Epidermal melanocyte (primary cell): ENCODE measurements at regions not wholly inside any gene's neighbourhood (a gene's known extent, or its start where the extent isn't known, plus 50 kb on each side); places are given as distances from the start of the nearest gene placed in this dataset.

Source experiments
- DNase-seq: peaks from one replicate; pipeline ENCODE4 v3.0.0; 2011; ENCODE audit warnings: low spot score; ENCODE audit not compliant: insufficient read length

DNA sequence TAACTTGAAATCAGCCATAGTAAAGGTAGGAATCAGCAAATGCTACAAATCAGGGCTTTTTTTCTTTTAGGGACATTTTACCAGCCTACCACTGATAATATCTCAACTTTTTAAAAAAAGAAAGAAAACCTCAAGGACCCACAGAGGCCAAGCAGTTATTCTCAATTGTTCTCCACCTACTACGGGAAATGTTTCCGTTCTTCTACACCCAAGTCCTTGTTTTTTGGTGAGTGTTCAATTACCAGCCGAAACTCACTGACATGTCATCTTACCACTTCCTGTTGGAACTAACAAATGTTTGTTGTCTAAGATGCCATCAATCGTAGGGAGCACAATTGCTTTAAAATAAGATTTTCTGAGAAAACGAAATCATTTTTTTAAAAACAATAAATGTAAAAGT lies 50.2 kb upstream of the CDK1 start:
- no peak for DNase-seq

DNA sequence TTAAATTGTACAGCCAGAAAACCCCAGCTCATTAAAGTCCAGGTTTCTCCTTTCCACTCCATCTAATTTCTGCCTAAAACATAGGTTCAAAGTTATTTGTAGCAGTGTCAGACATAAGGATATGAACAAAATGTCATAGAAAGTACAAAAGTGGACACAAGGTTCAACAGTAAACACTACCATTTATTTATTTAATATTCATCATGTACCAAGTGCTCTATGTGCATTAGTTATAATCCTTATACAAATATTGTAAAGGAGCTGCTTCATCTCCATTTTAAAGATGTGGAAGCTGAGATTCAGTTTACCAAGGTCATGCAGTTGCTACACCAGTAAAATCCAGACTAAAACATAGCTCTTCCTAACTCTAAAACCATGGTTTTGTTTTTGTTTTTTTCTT lies 52.0 kb upstream of the CDK1 start:
- no peak for DNase-seq

DNA sequence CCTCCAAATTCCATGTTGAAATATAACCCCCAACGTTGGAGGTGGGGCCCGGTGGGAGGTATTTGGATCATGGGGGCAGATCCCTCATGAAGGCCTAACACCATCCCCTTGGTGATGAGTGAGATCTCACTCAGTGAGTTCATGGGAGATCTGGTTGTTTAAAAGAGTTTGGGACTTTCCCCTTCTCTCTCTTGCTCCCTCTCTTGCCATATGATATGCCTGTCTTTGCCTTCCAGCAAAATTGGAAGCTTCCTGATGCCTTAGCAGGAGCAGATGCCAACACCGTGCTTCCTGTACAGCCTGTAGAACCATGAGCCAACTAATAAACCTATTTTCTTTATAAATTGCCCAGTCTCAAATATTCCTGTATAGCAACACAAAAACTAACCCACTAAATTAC lies 55.7 kb upstream of the CDK1 start:
- DNase-seq: no peak

DNA sequence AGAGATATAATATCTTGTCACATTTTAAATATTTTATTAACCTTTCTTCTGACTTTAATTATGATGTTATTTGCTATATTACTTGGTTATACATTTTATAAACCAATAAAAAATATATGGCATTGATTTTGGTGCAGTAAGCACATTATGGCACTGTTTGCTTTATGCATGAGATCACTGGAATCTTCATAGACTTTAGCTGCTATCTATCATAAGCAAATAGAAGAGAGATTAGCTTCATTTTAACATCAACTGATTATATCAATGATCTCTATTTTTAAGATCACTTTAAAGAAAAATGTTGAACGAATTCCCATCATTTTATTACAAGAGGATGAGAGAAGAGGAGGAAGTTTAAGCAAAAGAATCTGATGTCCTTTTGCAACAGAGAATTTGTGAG lies 58.6 kb upstream of the CDK1 start:
- DNase-seq: no peak

DNA sequence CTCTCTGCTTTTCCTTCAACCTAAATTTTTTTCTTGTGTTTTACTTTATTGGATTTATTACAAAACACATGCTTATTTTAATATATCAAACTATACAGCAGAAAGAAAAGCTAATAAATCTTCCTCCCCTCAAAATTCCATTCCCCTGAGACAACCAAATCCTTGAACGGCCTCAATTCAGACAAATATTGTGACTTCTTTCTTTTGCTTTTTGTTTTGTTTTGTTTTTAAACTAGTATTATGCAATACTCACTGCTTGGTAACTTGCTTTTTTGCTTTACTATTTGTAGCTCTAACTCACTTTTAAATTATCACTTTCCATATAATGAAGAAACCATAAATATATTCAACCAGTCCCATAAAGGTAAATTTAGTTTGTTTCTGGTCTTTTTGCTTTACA lies 59.4 kb upstream of the CDK1 start:
- DNase-seq: no peak

DNA sequence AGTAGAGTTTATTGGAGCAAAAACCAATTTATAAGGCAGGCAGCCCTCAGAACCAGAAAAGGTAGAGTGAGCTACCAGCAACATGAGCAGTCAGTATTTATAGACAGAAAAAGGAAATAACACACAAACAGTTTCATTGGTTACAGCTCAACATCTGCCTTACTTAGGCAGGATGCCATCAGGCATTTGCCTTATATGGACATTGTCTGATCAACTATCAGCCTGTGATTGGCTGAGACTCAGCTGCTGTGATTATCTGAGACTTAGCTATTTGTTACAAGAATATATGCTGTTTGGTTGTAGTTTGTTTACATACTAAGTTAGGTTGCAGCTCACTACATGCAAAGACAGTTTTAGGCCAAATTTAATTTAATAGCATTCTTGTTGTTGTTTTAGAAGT lies 60.4 kb upstream of the CDK1 start:
- DNase-seq: no peak

DNA sequence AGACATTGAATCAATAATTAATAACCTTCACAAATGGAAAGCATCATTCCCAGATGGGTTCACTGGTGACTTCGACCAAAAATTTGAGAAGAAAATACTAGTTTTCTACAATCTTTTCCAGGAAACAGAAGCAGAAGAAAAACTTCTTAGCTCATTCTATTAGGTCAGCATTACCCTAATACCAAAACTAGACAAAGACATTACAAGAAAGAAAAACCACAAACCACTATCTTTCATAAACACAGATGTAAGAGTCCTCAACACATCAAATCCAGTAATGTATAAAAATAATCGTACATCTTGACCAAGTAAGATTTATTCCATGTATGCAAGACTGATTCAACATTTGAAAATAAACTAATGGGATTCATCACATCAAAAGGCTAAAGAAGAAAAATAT lies 64.0 kb upstream of the CDK1 start:
- DNase-seq: no peak

DNA sequence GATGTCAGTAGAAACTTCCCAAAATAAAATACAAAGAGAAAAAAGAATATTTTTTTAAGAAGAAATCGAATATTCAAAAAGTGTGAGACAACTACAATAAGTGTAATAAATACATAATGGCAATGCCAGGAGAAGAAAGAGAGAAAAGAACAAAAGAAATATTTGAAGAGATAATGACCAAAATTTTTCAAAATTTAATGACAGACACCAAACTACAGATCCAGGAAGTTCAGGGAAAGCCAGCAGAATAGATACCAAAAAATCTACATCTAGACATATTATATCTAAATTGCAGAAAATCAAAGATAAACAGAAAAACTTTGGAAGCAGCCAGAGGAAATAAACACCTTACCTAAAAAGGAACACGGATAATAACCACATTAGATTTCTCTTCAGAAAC lies 66.8 kb upstream of the CDK1 start:
- no peak for DNase-seq

DNA sequence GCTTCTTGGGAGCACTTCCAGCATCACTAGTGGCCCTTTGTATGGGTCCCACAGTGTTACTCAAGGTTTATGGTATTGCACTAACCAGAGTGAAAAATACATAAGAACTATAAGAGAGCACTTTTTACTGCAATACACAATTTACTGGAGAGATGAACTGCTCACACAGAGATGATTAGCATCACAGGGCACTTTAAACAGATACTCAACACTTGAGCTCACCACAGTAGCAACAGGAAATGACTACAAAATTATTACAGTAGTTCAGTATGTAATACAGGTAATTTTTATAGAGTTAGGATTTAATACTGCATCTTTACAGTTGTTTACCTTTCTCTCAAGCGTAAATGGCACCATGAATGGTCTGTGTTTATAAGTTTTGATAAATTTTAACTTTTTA lies 68.2 kb upstream of the CDK1 start:
- DNase-seq: no peak

DNA sequence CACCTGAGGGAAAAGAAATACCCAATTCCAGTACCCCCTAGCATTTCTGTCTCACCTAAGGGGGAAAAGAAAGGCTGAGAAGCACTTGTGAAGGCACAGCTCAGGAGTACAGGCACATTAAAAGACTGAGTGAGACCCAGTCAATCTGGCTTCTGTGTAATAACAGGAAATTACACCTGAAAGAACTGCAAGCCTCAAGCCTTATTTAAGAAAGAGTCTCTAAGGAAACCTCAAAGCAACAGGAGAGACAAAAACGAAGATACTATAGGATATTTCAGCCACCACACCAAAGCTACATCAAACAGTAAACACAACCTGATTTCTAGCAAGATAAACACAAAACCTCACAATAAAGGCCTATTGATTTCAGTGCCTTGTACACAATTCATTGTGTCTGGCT lies 69.6 kb upstream of the CDK1 start:
- DNase-seq: no peak

DNA sequence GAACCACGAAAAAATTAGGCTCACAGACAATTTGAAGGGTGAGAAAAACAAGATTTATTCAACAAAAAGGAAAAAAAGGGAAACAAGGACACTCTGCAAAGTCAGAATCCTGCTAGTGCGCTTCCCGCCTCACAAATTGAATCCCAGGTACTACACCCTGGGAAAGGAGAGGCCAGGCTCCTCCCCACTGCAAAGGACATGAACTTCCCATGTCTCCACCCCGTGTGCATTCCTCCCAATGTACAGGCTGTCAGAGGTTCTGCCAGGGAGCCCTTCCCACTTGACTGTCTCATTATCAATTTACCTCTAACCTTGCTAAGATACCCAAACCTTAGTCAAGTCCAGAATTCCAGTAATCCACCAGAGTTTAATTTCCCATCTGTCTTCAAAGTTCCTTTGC lies 70.4 kb upstream of the CDK1 start:
- DNase-seq: no peak

DNA sequence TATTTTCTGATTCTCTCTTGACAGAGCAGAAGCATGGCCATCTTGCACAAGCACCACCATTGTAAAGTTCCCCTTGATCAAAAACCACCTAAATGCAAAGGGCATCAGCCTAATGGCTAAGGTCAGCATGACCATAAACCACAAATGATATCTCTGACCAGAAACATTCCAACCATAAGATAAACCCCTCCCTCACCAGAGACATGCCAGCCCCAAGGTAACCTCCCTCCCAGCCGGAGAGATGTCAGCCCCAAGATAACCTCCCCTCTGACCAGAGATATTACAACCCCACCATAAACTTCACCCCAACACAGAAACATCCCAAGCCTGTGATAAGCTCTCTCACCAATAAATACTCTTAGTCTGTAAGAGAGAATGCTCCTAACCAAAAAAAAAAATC lies 72.1 kb upstream of the CDK1 start:
- DNase-seq: no peak

DNA sequence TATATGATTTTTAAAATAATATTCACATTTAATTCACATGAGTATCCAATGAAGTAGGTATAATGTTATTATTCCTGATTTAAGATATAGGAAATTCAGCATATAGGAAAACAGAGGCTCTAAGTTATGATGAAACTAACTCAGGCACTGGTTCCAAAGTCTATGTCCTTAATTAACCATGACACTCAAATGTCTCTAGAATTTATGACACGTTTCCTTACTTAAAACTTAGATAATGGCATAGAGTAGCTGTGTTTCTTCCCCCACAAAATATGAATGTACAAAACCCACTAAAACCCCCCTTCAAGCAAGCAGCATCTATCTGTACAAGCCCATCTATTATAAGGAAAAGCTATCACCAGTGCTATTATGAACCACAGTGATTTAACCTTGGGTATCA lies 72.9 kb upstream of the CDK1 start:
- no peak for DNase-seq

DNA sequence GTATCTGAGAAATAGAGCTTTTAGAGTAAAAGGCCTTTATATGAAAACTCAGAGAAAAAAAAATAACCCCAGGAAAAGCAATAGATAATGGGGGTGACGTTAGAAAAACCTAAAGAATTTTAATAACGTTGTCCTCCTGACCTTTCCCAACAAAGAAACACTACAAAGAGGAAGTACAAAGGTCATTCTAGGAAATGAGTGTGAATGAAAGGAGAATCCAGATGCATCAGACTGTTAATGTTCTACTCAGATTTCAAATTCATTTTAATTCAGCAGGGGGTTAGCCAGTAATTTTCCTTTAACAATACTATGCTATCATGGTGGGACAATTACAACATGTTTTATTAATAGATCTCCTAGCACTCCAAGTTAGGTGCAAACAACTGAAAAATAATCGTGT lies 73.8 kb upstream of the CDK1 start:
- DNase-seq: no peak

DNA sequence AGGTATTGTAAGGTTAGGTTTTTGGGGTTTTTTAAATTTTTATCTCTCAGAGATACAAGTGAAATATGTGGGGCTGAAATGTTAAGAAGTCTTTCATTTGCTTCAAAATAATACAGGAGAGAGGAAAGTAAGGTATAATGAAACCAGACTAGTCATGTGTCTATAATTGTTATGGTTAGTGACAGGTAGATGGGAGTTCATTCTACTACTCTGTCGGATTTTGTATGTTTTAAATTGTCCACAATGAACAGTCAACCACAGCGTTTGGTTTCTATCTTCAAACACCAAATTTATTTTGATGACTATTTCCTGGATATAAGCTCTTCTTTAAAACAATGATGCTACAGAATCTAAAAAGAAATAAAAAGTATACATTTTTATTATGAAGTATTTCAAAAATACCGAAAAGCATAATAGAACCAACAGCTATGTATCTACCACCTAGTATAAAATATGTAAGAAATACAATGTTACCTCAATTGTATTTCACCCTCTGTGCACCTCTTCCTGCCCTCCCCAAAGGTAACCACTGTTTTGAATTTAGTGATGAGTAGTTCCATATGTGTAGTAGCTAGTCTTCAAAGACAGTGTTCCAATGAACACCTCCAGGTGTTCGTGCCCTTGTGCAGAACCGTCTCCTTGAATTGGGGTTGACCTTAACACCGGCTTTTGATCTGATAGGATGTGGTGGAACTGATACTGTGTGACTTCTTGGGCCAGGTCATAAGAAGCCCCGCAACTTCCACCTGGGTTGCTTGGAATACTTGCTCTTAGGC lies 74.8 kb upstream of the CDK1 start:
- DNase-seq: no peak

DNA sequence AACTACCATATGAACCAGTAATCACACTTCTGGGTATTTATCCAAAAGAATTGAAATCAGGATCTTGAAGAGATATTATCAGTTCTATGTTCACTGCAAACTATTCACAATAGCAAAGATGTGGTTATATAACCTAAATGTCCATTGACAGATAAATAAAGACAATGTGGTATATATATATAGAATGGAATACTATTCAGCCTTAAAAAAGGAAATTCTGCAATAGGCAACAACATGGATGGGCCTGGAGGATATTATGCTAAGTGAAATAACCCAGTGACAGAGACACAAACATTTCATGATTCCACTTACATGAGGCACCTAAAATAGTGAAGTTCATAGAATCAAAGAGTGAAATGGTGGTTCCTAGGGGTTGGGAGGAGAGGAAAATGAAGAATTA lies 90.6 kb upstream of the CDK1 start:
- no peak for DNase-seq

DNA sequence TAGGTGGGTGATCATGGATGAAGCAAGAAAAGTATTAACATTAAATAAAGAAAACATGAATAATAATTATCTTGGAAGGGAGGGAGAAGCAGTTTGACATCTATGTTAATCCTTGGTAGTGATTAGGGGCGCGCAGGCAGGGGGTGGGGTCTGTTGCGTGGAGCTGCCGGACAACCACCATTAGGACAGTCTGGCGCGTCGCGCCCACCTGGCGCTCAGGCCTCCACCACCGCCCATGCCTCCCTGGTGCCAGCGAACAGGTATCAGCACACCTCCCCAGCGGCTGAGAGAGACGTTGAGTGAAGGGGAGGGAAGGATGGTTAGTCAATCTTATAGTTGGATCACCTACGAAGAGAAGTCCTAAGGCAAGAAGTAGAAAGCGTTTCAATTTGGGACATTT lies 94.2 kb upstream of the CDK1 start:
- DNase-seq: no peak

DNA sequence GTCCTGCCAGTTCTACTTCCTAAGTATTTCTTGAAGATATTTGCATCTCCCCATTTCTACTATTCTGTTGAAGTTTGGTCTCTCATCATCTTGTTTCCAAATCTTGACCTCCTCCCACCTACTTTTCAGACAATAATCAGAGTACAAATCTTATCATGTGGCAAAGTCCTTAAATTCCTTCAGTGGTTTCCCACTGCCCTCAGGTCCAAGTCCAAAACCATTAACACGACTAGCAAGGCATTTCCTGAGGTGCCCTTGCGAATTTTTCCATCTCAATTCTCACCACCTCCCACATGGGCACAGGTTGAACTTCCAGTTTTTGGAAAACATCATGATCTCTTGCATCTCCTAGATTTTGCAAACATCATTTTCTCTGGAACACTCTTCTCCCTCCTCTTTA lies 97.2 kb upstream of the CDK1 start:
- no peak for DNase-seq

DNA sequence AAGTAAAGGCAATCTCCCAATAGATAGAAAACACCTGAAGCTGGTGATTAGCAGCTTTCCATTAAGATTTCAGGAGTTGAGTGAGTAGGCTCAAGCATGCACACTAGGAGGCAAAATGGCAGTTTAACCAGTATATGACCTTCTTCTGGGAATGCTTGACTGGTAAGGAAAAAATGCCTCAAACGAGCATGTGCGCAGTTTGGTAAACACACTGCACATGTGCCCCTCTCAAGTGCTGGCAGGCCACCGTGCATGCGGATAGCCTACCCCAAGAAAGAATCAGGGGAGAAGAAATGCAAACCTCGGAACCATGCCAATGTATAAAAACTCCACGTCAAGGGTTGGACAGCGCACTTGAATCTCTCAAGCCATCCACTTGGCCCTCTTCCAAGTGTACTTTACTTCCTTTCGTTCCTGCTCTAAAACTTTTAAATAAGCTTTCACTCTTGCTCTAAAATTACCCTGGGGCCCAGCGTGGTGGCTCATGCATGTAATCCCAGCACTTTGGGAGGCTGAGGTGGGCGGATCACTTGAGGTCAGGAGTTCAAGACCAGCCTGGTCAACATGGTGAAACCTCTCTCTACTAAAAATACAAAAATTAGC lies 98.8 kb upstream of the CDK1 start:
- DNase-seq: no peak

DNA sequence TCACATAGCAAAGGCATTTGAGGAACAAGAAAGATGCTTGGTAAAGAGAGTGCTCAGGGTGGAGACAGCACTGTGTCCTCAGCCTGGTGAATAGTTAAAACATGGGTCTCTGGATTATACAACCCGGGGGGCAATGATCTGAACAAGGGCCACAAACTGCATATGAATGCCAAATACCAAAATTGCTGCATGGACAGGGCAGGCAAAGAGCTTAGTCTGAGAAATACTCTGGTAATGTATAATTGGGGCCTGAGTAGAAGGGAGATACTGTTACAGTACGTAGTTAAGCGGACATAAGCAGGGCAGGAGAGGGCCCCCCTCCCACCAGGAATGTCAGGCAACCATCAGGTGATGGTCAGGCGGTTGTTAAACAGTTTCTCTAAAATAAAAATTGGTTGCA lies 99.3 kb upstream of the CDK1 start:
- DNase-seq: no peak

DNA sequence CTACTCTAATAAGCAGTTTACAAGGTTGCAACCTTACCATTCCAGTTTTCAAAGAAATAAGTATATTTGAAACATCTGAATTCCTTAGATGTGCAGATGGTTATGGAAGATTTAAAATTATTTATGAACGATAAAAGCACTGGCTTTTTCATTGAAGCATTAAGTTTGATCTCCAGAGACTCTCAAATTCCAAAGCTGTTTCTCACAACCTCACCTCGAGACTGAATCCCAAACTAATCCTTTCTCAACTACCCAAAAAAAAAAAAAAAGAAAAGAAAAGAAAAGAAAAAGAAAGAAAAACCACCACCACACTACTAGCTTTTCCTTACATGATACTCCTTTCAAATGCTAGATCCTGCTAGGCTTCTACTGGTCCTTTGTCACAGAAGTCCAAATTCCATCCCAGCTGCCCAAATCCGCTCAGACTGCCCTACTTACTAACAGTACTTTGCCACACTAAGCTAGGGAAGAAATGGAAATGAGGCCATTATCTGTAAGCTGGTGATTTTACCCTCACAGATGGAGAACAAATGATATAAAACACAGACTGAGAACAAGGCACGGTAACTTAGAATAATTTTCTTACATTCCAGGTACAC lies 100.6 kb upstream of the CDK1 start:
- no peak for DNase-seq

DNA sequence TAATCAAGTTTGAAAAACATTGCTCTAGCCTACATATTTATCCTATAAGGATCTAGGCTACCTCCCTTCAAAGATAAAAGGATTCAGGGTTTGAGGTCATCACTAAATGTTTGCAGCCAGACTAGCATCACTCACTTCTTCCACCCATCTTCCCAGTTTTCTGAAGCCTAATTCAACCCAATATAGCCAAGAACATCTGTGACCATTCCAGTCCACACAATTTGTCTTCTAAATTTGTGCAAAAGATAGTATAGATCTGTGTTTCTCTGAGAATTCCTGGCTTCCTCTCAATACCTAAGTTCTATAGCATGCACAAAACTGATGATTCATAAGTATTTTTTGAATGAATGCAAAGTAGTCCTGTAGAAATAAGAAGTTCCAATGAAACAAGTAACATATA lies 103.0 kb upstream of the CDK1 start:
- DNase-seq: no peak

DNA sequence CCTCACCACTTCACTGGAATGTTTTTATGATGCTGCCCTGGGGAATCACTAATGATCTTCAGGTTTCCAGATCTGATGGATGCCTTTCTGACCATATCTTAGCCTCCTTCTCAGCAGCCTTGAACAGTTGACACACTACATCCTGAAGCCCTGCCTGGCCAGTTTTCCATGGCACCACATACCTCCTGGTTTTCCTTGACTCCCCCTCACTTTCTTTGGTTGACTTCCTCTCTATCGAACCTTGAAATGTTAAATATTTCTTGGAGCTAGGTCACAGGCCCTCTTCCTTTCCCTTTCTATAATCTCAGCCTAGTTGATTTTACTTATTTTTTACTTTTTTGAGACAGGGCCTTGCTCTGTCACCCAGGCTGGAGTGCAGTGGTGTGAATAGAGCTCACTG lies 108.8 kb upstream of the CDK1 start:
- DNase-seq: no peak
